Daoy (cell line): ENCODE measurements at regions not wholly inside any gene's neighbourhood (a gene's known extent, or its start where the extent isn't known, plus 50 kb on each side); places are given as distances from the start of the nearest gene placed in this dataset.

ENCODE experiments used
- DNase-seq: peaks from one replicate; pipeline ENCODE4 v3.0.0-alpha.2; 2015; ENCODE audit warnings: low read depth

- no peak for DNase-seq
Measured at GRCh38 chr14:71361874-71362273, 454.6 kb downstream of the PCNX1 start.

- no peak for DNase-seq
Measured at GRCh38 chr14:71362282-71362681, 455.0 kb downstream of the PCNX1 start.

GRCh38 chr14:71362920-71363584, 455.8 kb downstream of the PCNX1 start:
- no peak for DNase-seq

DNA sequence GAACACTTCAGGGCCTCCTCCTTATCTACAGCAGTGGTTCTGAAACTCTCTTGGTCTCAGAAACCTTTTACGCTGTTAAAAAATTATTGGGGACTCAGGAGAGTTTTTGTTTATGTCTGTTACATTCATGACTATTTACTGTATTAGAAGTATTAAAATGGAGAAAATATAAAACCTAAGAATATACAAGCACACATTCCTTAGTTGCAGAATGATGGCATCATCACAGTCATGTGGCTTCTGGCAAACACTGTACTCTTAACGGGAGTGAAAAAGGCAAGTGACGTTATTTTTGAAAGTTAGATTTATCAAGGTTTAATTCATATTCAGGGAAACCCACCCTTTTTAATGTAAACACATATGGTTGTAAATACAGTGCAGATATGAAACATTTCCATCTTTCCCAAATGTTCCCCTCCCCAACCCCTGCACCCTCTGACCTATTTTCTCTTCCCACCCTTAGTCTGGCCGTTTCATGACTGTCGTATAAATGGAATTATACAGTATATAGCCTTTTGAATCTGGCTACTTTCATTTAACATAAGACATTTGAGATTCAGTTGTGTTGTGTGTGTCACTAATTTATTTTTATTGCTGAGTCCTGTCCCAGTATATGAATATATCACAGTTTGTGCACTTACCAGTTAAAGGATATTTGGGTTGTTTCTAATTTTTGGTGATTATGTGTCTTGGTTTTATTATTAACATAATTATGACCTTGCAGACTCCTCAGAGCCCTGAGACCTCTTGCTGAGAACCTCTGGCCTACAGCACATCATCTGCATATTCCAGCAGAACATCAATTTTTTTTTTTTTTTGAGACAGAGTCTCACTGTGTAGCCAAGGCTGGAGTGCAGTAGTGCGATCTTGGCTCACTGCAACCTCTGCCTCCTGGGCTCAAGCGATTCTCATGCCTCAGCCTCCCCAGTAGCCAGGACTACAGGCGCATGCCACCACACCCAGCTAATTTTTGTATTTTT, 457.0 kb downstream of the PCNX1 start:
- DNase-seq: no peak

- DNase-seq: no peak
Measured at GRCh38 chr14:71365361-71365760, 458.1 kb downstream of the PCNX1 start.

DNA sequence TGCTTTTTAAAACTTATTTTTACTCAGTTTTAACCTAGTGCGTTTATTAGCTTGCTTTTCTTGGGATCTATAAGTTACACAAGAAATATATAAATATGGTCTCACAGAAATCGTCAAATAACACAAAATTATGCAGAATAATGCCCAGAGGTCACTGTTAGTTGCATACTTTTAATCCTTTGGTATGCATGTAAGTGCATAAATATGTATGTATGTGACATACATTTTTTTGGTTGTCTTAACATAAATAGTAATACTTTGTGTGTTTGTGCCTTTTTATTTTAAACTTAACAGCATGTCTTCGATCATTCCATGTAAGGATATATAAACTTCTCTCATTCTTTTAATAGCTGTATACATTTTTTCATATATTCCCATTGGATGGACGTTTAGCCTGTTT, 459.6 kb downstream of the PCNX1 start:
- DNase-seq: no peak

DNA sequence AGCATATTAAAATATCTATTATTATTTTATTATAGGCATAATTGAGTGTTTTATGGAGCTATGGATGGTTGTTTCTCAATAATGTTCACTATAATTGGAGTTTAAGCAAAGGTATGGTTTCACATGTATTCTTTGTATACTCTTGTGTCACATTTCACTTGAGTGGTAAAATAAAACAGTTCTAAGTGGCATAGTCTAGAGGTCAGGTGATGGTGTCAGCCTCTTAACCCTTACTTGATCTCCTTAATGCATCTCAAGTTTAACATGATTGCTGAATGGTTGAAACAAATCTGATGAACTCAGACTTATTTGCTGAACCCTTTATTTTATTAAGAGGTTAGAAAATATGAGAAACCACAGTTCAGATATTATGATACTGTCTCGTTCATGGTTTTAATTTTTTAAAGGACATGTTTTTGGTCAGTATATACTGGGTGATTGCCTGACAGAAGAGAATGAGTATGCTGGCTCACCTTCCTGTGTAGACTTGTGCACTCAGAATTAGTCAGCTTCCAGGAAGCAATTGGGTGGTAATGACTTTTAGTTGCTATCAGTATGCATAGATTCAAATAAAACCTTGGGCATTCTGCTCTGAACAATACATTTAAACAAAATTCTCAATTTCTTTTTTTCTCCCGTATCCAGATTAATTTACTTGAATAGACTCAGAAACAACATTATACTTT, 464.6 kb downstream of the PCNX1 start:
- DNase-seq: peak; percentile 74

GRCh38 chr14:71372411-71372838, 465.2 kb downstream of the PCNX1 start:
- peak; percentile 24 for DNase-seq

DNA sequence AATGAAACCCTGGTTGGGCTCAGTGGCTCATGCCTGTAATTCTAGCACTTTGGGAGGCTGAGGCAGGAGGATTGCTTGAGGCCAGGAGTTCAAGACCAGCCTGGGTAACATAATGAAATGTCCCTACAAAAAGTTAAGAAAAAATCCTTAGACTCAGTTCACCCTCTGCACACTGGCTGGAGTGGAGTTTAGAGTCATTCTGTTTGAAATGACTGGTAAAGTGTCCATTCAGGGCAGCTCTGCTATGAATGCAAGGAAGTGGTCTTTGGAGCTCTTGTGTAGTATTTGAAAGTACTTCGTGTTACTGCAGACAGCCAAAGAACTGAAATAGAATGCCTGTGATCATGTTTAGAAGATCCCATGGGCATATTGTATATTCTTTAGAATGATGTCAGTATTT, 466.5 kb downstream of the PCNX1 start:
- DNase-seq: no peak

DNA sequence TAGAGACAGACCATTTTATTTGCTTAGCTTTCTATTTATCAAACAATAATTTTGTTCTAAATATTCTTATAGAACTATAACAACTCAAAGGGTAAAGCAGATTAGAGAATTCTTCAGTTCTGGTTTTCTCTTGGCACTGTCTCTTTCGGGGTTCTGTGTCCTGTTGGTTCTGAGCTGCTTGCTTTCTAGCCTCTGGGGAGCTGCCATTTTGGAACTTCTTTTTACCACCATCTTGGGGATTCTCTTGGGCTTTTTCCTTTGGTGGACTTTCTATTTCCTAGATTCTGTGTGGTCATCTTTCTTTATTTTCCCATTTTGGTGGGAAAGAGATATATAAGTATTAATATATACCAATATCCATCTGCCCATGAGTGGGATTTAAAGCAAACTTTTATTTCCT, 467.7 kb downstream of the PCNX1 start:
- DNase-seq: no peak

- DNase-seq: no peak
Measured at GRCh38 chr14:71377099-71377498, 469.8 kb downstream of the PCNX1 start.

DNA sequence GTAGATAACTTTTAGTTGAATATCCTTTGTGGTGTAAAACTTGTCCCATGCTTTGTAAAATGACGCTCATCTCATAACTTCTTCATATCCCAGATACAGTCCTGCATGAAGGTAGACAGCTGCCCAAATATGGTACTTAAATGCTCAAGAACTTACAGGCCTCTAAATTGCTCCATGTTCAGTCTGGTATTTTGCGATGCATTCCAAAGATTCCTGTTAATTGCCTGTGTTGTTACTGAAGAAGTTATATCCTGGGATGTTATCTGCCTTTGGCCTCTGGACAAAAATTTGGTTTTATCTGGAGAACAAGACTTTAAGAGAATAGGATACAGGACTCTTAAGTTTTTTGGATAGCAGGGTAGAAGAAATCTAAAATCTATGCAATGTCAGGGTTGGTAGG, 473.0 kb downstream of the PCNX1 start:
- DNase-seq: peak; percentile 35

DNA sequence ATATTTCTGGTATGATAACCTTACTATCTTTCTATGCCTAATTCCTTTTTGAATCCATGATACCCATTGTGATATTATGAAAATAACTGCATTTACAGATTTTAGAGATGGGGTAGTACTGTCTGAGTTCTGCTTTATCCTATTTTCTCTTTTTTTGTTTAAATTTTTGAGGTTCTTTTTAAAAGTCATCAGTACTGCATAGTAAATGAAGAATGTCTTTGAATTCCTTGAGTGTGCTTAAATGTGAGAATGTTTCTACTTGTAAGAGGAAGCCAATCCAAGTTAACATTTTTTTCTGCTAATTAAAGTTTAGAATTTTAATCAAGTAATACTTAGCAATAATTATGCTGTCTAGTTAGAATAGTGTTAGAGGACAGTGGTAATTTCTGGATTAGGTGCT, 474.6 kb downstream of the PCNX1 start:
- no peak for DNase-seq

DNA sequence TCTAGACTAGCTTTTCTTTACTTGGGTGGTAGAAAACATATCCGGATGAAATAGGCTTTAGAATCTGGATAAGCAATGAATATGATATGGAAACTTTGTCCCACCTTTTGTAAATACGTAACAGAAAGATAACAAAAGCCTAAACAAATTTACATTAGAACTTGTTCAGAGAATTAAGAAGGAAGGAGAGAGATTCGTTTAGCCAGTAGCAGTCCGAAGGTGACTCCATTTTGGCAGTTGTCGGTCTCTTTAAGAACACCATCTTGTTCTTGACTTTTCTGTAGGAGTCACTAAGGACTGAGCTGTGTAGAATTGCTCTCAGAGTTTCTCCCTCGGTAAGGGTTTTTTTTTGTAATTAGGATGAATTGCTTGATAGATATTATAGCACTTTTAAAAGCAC, 475.1 kb downstream of the PCNX1 start:
- DNase-seq: no peak

- DNase-seq: no peak
Measured at GRCh38 chr14:71383510-71383909, 476.3 kb downstream of the PCNX1 start.

DNA sequence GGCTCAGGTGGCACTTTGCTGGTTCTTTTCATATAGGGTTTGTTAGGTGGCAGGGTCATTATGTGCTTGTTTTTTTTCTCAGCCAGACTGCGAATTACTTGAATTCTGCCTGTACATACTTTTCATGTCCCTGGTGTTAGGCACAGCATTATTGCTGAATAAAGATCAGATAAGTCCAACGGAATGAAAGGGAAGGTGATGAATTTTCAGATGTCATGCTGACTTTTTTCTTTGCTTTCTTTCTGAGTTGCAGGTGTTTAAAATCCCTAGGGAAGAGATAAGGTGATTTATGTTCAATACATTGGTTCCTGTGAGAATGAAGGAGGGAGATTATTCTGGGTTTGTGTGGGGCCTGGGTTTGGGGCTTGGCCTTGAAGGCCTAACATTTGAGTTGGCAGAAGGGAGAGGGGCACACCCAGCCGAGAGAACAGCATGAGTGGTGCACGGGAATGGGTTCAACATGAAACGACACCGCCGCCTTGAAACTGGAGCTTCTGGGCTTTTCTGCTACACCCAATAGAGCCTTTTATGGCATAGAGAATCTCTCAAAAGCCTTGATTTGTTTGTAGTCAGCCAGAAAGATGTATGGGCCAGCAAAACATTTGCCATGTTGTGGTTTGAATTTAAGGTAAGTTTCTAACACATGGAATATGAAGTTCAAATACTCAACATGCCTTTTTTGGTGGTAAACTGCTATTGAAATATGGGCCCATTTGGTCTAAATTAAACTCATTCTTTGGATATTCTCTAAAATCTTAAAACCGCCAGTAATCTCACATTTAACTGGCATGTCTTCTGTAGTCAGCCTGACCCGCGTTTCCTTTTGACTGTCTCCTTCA, 477.0 kb downstream of the PCNX1 start:
- DNase-seq: no peak

GRCh38 chr14:71387753-71388152, 480.5 kb downstream of the PCNX1 start:
- no peak for DNase-seq

DNA sequence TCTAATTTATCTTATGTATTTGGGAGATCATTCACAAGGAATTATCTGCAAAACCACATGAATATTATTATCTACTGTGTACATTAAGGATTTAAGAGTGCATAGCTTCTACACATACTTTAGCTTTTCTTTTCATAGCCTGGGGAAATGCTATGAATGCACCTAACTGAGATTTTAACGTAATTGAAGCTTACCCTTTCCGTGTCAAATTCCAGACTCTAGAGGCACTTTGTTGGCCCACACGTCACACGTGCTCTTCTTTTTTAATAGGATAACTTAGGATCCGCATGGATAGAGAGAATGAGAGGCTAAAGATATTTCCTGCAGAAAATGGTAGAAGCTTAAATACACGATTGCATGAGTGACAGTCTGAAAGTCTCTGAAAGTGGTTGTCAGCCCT, 481.1 kb downstream of the PCNX1 start:
- no peak for DNase-seq

- no peak for DNase-seq
Measured at GRCh38 chr14:71388862-71389261, 481.6 kb downstream of the PCNX1 start.

DNA sequence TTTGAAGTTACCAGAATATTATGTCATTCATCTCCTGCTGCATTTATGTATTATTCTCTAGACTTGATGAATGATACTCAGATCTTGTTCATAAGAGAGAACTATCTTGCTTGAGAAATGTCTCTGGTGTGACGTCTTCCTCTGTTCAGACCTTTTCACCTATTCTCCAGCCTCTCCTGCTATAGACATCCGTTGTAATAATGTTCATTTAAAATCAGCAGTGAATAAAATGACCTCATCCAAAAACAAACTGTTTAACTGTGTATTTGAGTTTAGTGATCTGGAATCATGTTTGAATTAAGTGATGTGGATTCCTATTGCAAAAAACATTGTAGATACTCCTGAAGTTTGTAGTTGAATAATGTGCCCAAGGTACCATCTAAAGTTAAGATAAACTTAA, 487.1 kb downstream of the PCNX1 start:
- no peak for DNase-seq

GRCh38 chr14:71395151-71395604, 487.9 kb downstream of the PCNX1 start:
- no peak for DNase-seq

- DNase-seq: no peak
Measured at GRCh38 chr14:71395636-71396035, 488.4 kb downstream of the PCNX1 start.
